H1 (cell line): ENCODE measurements at regions not wholly inside any gene's neighbourhood (a gene's known extent, or its start where the extent isn't known, plus 50 kb on each side); places are given as distances from the start of the nearest gene placed in this dataset.
A peak's percentile ranks its signal among the peaks of the same experiment; 100 is the strongest.

Experiments used
- CTCF ChIA-PET: fragments of 300-600 bp; sonication (Branson Sonifier 250); formaldehyde crosslinking; loops from one replicate; lab custom pipeline; 2021; ENCODE audit not compliant: partially characterized antibody; lab: Charles Lee
- POLR2A ChIA-PET: fragments of 300-600 bp; sonication (Branson Sonifier 250); formaldehyde crosslinking; loops from one replicate; lab custom pipeline; 2021; ENCODE audit warnings: inconsistent platforms; ENCODE audit not compliant: partially characterized antibody; lab: Charles Lee
- DNase-seq, 2 experiments: peaks; one replicate each; pipeline versions ENCODE4 v3.0.0 to v3.0.0-alpha.2; 2010 to 2022; ENCODE audit warnings: low spot score in 2 of 2, low read depth in 1 of 2, mixed read lengths in 1 of 2
- FAIRE-seq: peaks from 2 replicates; lab custom pipeline; 2011; peaks lifted over from hg19 to GRCh38; lab: Jason Lieb, UNC
- H2AFZ ChIP-seq: 2 replicates; pipeline ENCODE4 v1.8.1; 2012; ENCODE audit warnings: low read length, inconsistent platforms
- H2AK5ac ChIP-seq: 2 replicates; pipeline ENCODE4 v1.6.1; 2013; ENCODE audit warnings: low read depth, low read length
- H2BK120ac ChIP-seq: replicated peaks from 2 replicates; pipeline ENCODE3; 2013; ENCODE audit warnings: low read depth, low read length, inconsistent platforms
- H2BK12ac ChIP-seq: 2 replicates; pipeline ENCODE4 v1.6.1; 2013; ENCODE audit warnings: low read depth, low read length
- H2BK15ac ChIP-seq: 2 replicates; pipeline ENCODE4 v1.6.1; 2013; ENCODE audit warnings: low read length
- H2BK20ac ChIP-seq: 2 replicates; pipeline ENCODE4 v1.6.1; 2013; ENCODE audit warnings: low read length
- H2BK5ac ChIP-seq: 2 replicates; pipeline ENCODE4 v1.6.1; 2013; ENCODE audit warnings: low read depth, low read length
- H3K14ac ChIP-seq: 2 replicates; pipeline ENCODE4 v1.6.1; 2013; ENCODE audit warnings: inconsistent platforms; ENCODE audit not compliant: insufficient read length
- H3K18ac ChIP-seq: 2 replicates; pipeline ENCODE4 v1.6.1; 2013; ENCODE audit warnings: low read length; ENCODE audit errors: extremely low read depth
- H3K23ac ChIP-seq: 2 replicates; pipeline ENCODE4 v1.6.1; 2013; ENCODE audit warnings: inconsistent platforms; ENCODE audit not compliant: insufficient read length
- H3K23me2 ChIP-seq: 2 replicates; pipeline ENCODE4 v1.6.1; 2013; ENCODE audit warnings: low read depth, low read length
- H3K27ac ChIP-seq: 2 replicates; pipeline ENCODE4 v1.6.1; 2011; ENCODE audit warnings: low read depth, low read length, inconsistent platforms
- H3K27me3 ChIP-seq, 4 experiments: replicated peaks in 1 of 4; 1 replicate in 1 of 4; 2 replicates in 3 of 4; pipeline versions ENCODE4 v1.6.1 to v1.8.1; 2011 to 2013; ENCODE audit warnings: low read length in 3 of 4, mild to moderate bottlenecking in 3 of 4, inconsistent platforms in 2 of 4, mixed read lengths in 2 of 4, moderate library complexity in 1 of 4; ENCODE audit not compliant: control insufficient read depth in 3 of 4, insufficient read depth in 3 of 4; ENCODE audit errors: extremely low read depth in 1 of 4
- H3K36me3 ChIP-seq, 4 experiments: 2 replicates each; pipeline versions ENCODE4 v1.6.1 to v1.8.1; 2011 to 2013; ENCODE audit warnings: mild to moderate bottlenecking in 4 of 4, low read length in 3 of 4, moderate library complexity in 2 of 4, control low read depth in 1 of 4, inconsistent platforms in 1 of 4; ENCODE audit not compliant: insufficient read depth in 4 of 4, control insufficient read depth in 2 of 4
- H3K4ac ChIP-seq: replicated peaks from 2 replicates; pipeline ENCODE3; 2013; ENCODE audit warnings: low read length, low read depth, mixed read lengths, inconsistent platforms; ENCODE audit not compliant: insufficient read length
- H3K4me1 ChIP-seq, 4 experiments: replicated peaks in 1 of 4; 1 replicate in 1 of 4; 2 replicates in 3 of 4; pipeline versions ENCODE4 v1.6.1 to v1.8.1; 2011 to 2013; ENCODE audit warnings: low read length in 3 of 4, inconsistent platforms in 2 of 4, mixed read lengths in 1 of 4; ENCODE audit not compliant: insufficient read depth in 4 of 4, control insufficient read depth in 3 of 4
- H3K4me2 ChIP-seq, 2 experiments: 2 replicates each; pipeline versions ENCODE4 v1.6.1 to v1.8.1; 2011 to 2013; ENCODE audit warnings: low read depth in 2 of 2, low read length in 2 of 2, control low read depth in 1 of 2, inconsistent platforms in 1 of 2, mild to moderate bottlenecking in 1 of 2; ENCODE audit not compliant: insufficient read depth in 1 of 2
- H3K4me3 ChIP-seq, 4 experiments: fragments of 200-600, 300-600 bp in 1 of 4; sonication (generic), shearing (Covaris generic), sonication (Bioruptor Twin) in 1 of 4; 2 replicates each; pipeline versions ENCODE4 v1.5.1 to v1.8.1; 2011 to 2016; ENCODE audit warnings: low read length in 4 of 4, low read depth in 3 of 4, control low read depth in 2 of 4, inconsistent platforms in 2 of 4, mild to moderate bottlenecking in 2 of 4, mixed read lengths in 1 of 4, moderate library complexity in 1 of 4; ENCODE audit not compliant: insufficient read depth in 2 of 4; ENCODE audit errors: extremely low read depth in 1 of 4
- H3K56ac ChIP-seq: replicated peaks from 2 replicates; pipeline ENCODE3; 2013; ENCODE audit warnings: low read depth, mild to moderate bottlenecking, mixed read lengths, low read length, inconsistent platforms; ENCODE audit not compliant: insufficient read length
- H3K79me1 ChIP-seq: 2 replicates; pipeline ENCODE4 v1.6.1; 2013; ENCODE audit warnings: low read depth, low read length, control low read depth
- H3K79me2 ChIP-seq, 2 experiments: 2 replicates each; pipeline versions ENCODE4 v1.6.1 to v1.8.1; 2012 to 2013; ENCODE audit warnings: low read length in 2 of 2, mild to moderate bottlenecking in 2 of 2, inconsistent platforms in 1 of 2; ENCODE audit not compliant: insufficient read depth in 2 of 2, control insufficient read depth in 1 of 2
- H3K9ac ChIP-seq, 4 experiments: replicated peaks in 1 of 4; 1 replicate in 1 of 4; 2 replicates in 3 of 4; pipeline versions ENCODE4 v1.6.1 to v1.8.1; 2011 to 2013; ENCODE audit warnings: low read depth in 3 of 4, low read length in 3 of 4, control low read depth in 2 of 4, mild to moderate bottlenecking in 2 of 4, moderate library complexity in 2 of 4, inconsistent platforms in 1 of 4; ENCODE audit errors: extremely low read depth in 1 of 4
- H3K9me3 ChIP-seq, 2 experiments: 2 replicates each; pipeline versions ENCODE4 v1.6.1 to v1.8.1; 2012 to 2013; ENCODE audit warnings: mild to moderate bottlenecking in 2 of 2, moderate library complexity in 2 of 2, control low read depth in 1 of 2, inconsistent platforms in 1 of 2, low read depth in 1 of 2, low read length in 1 of 2, mixed read lengths in 1 of 2; ENCODE audit not compliant: insufficient read depth in 2 of 2
- H4K20me1 ChIP-seq, 2 experiments: replicated peaks in 1 of 2; 2 replicates each; pipeline versions ENCODE3 to v1.8.1; 2011 to 2013; ENCODE audit warnings: inconsistent platforms in 2 of 2, low read length in 2 of 2, mild to moderate bottlenecking in 1 of 2; ENCODE audit not compliant: insufficient read depth in 2 of 2, control insufficient read depth in 1 of 2
- H4K5ac ChIP-seq: 2 replicates; pipeline ENCODE4 v1.6.1; 2013; ENCODE audit warnings: low read length, low read depth, mixed read lengths, inconsistent platforms; ENCODE audit not compliant: insufficient read length
- H4K8ac ChIP-seq: 2 replicates; pipeline ENCODE4 v1.8.0; 2013; ENCODE audit warnings: mild to moderate bottlenecking, moderate library complexity, low read length, inconsistent platforms; ENCODE audit not compliant: insufficient read depth; ENCODE audit errors: extremely low read depth
- H4K91ac ChIP-seq: replicated peaks from 2 replicates; pipeline ENCODE3; 2013; ENCODE audit warnings: low read length, mixed read lengths, inconsistent platforms; ENCODE audit not compliant: insufficient read length
- ASH2L ChIP-seq: fragments of 200-600, 300-600 bp; sonication (generic); IDR thresholded peaks from one replicate; pipeline ENCODE4 v1.7.1; 2017; ENCODE audit warnings: low read length
- CREB1 ChIP-seq: IDR thresholded peaks from 2 replicates; pipeline ENCODE4 v1.6.1; 2012; ENCODE audit warnings: inconsistent platforms
- EGR1 ChIP-seq: IDR thresholded peaks from 2 replicates; pipeline ENCODE4 v1.6.1; 2011; ENCODE audit warnings: low read depth, low read length, borderline replicate concordance
- EP300 ChIP-seq, 2 experiments: IDR thresholded peaks; 1 replicate in 1 of 2; 2 replicates in 1 of 2; pipeline ENCODE4 v1.6.1; 2011 to 2012; ENCODE audit warnings: low read depth in 2 of 2, low read length in 2 of 2, mild to moderate bottlenecking in 2 of 2, borderline replicate concordance in 1 of 2, inconsistent platforms in 1 of 2, moderate library complexity in 1 of 2
- MAFK ChIP-seq: IDR thresholded peaks from 2 replicates; pipeline ENCODE4 v1.6.1; 2012; ENCODE audit warnings: low read depth, mild to moderate bottlenecking, improper control_type of control experiment, low read length
- PHF8 ChIP-seq: fragments of 200-600 bp; sonication (generic); conservative IDR thresholded peaks from 2 replicates; pipeline ENCODE4 v1.7.1; 2012; ENCODE audit warnings: low read depth, mild to moderate bottlenecking, inconsistent platforms, low read length, moderate library complexity
- POLR2A ChIP-seq, 2 experiments: IDR thresholded peaks; 1 replicate in 1 of 2; 2 replicates in 1 of 2; pipeline ENCODE4 v1.6.1; 2011; ENCODE audit warnings: low read depth in 2 of 2, low read length in 2 of 2, mild to moderate bottlenecking in 2 of 2; ENCODE audit errors: control extremely low read depth in 1 of 2
- POLR2AphosphoS5 ChIP-seq: IDR thresholded peaks from 2 replicates; pipeline ENCODE4 v1.6.1; 2011; ENCODE audit warnings: low read depth, low read length
- POU5F1 ChIP-seq: IDR thresholded peaks from 2 replicates; pipeline ENCODE4 v1.6.1; 2011; ENCODE audit warnings: low read depth, mild to moderate bottlenecking, low read length, moderate library complexity
- SIRT6 ChIP-seq: IDR thresholded peaks from one replicate; pipeline ENCODE4 v1.7.1; 2012; ENCODE audit warnings: low read length, inconsistent platforms
- SP1 ChIP-seq: IDR thresholded peaks from 2 replicates; pipeline ENCODE4 v1.6.1; 2011; ENCODE audit warnings: low read depth, low read length
- SP2 ChIP-seq: IDR thresholded peaks from 2 replicates; pipeline ENCODE4 v1.6.1; 2012; ENCODE audit warnings: mild to moderate bottlenecking, low read length, inconsistent platforms
- TAF1 ChIP-seq: IDR thresholded peaks from 2 replicates; pipeline ENCODE4 v1.6.1; 2011; ENCODE audit warnings: mild to moderate bottlenecking, low read depth, low read length
- YY1 ChIP-seq: IDR thresholded peaks from 2 replicates; pipeline ENCODE4 v1.6.1; 2011; ENCODE audit warnings: low read depth, mild to moderate bottlenecking, low read length
- WGBS, 2 experiments: shearing (Covaris generic) in 1 of 2; methylation state at CpG; one replicate each; pipeline versions ENCODE4 v1.1.6 to v1.1.7; 2013 to 2015; ENCODE audit warnings: low lambda C conversion rate in 2 of 2, mixed read lengths in 2 of 2, inconsistent platforms in 1 of 2, low coverage in 1 of 2, missing lambda C conversion rate in 1 of 2; ENCODE audit not compliant: insufficient replicate concordance in 2 of 2, insufficient coverage in 1 of 2, insufficient read length in 1 of 2; ENCODE audit errors: extremely low coverage in 1 of 2, missing lambda C conversion rate in 1 of 2; 5-methylcytosine and 5-hydroxymethylcytosine counted together

GRCh38 chr12:65740873-65741600 lies 83.2 kb upstream of the HMGA2 start:
- peak overlapping the region; percentile 52; the same call in 1 of the 2 replicates for H2AFZ ChIP-seq
- H2BK120ac ChIP-seq, result no peak overlapping the region
- FAIRE-seq (no peak), DNase-seq (peak in 1 of 2 experiments; percentile 99)
- H3K18ac ChIP-seq, result peak overlapping the region; percentile 55
- CTCF ChIA-PET, result interaction anchor here (0.6 kb wide), 2 partner anchors 102 to 122 kb away, joined by 3 read pairs; no protein-coding TSS in a partner anchor
- H4K5ac ChIP-seq, result peak overlapping the region; percentile 38
- no peaks in the 10 kb centered on the region for H3K79me2 ChIP-seq
- peak overlapping the region; percentile 0 to 40 (median 18); a peak in 3 of 7 replicates for H3K9ac ChIP-seq
- H3K4me3 ChIP-seq, result peak overlapping the region; percentile 54 to 75 (median 62)
- H3K56ac ChIP-seq, result no peak overlapping the region
- POLR2A ChIA-PET, result interaction anchor here (0.6 to 1.8 kb wide), 13 partner anchors 11 to 572 kb away, joined by 3 to 9 read pairs (median 3); partner anchors contain the start of genes HMGA2 and LEMD3
- WGBS, 2 experiments, result 2% methylated on average over 35 of the region's 42 CpGs; no CpG with 5 or more reads in 1 of the 2 experiments
- peak overlapping the region; percentile 80; the same call in 1 of the 2 replicates for H2BK5ac ChIP-seq
- no peaks in the 10 kb centered on the region for H3K36me3 ChIP-seq
- H4K8ac ChIP-seq, result peak overlapping the region; percentile 90; the same call in 1 of the 2 replicates
- no peak overlapping the region for H2BK15ac ChIP-seq
- H3K23ac ChIP-seq, result no peak overlapping the region
- no peak overlapping the region for H3K4ac ChIP-seq
- no peaks in the 10 kb centered on the region for H3K79me1 ChIP-seq
- no peaks in the 10 kb centered on the region for H4K20me1 ChIP-seq
- peaks cover 0 to 7% of the 10 kb centered on the region in 2 experiments; a peak in 1 of 4 replicates for H3K9me3 ChIP-seq
- peaks cover 8% of the 10 kb centered on the region; the same call in 1 of the 2 replicates for H3K23me2 ChIP-seq
- no peak overlapping the region for H2BK20ac ChIP-seq
- no peak overlapping the region for H2AK5ac ChIP-seq
- H2BK12ac ChIP-seq, result peak overlapping the region; percentile 45
- H3K4me2 ChIP-seq, result peak overlapping the region; percentile 70 to 84
- peaks cover 0 to 13% (median 3%) of the 10 kb centered on the region in 4 experiments; a peak in 3 of 7 replicates for H3K4me1 ChIP-seq
- peak overlapping the region; percentile 23; the same call in 1 of the 2 replicates for H3K27ac ChIP-seq
- H3K27me3 ChIP-seq, result no peaks in the 10 kb centered on the region; a peak in 3 of 7 replicates
- H3K14ac ChIP-seq, result no peak overlapping the region
- no peak overlapping the region for H4K91ac ChIP-seq
- no peak for TF ChIP-seq EP300 (IDR thresholded peaks at IDR 0.05; ENCODE audit: borderline replicate concordance in 1 of 2, low read depth in 2 of 2, low read length in 2 of 2)
- TF ChIP-seq PHF8, result peak; percentile 46; the same call in 1 of the 2 replicates
- no peak for TF ChIP-seq POLR2AphosphoS5
- TF ChIP-seq SP1, result no peak
- peak; percentile 51 for TF ChIP-seq ASH2L
- peak; percentile 13 to 30; a peak in 1 of 3 replicates for TF ChIP-seq POLR2A (IDR thresholded peaks at IDR 0.05; ENCODE audit: control extremely low read depth in 1 of 2, low read depth in 2 of 2, low read length in 2 of 2)
- TF ChIP-seq EGR1, result no peak
- 0 out of 2 replicates have a peak, but pooled peaks have one; percentile 9 for TF ChIP-seq YY1
- no peak for TF ChIP-seq SP2
- peak; percentile 39 for TF ChIP-seq TAF1
- TF ChIP-seq POU5F1, result no peak
- TF ChIP-seq CREB1, result no peak
- no peak for TF ChIP-seq SIRT6
- no peak for TF ChIP-seq MAFK
